Tibial nerve (tissue), 4 donors: ENCODE measurements at regions not wholly inside any gene's neighbourhood (a gene's known extent, or its start where the extent isn't known, plus 50 kb on each side); places are given as distances from the start of the nearest gene placed in this dataset.

ENCODE experiments used
- DNase-seq, 2 donors: peaks; one replicate each; pipeline ENCODE4 v3.0.0-alpha.2; 2019; ENCODE audit warnings: low spot score in 2 of 2
- H3K27ac ChIP-seq, 4 donors: fragments of 200-600 bp; sonication (generic) in 3 of 4; one replicate each; pipeline ENCODE4 v1.5.1; 2017 to 2019; ENCODE audit warnings: mild to moderate bottlenecking in 1 of 4
- H3K27me3 ChIP-seq, 2 donors: fragments of 200-600 bp; sonication (generic) in 1 of 2; one replicate each; pipeline versions ENCODE4 v1.5.1 to v1.6.0; 2017 to 2019
- H3K36me3 ChIP-seq, 3 donors: fragments of 200-600 bp; sonication (generic); one replicate each; pipeline ENCODE4 v1.5.1; 2018 to 2019
- H3K4me1 ChIP-seq, 4 donors: fragments of 200-600 bp; sonication (generic) in 3 of 4; one replicate each; pipeline ENCODE4 v1.5.1; 2017 to 2019
- H3K4me3 ChIP-seq, 4 donors: fragments of 200-600 bp; sonication (generic) in 3 of 4; one replicate each; pipeline ENCODE4 v1.5.1; 2017 to 2019; ENCODE audit warnings: mild to moderate bottlenecking in 1 of 4, moderate library complexity in 1 of 4
- H3K9me3 ChIP-seq, 4 donors: fragments of 200-600 bp; sonication (generic) in 3 of 4; one replicate each; pipeline ENCODE4 v1.5.1; 2017 to 2019
- EP300 ChIP-seq, 2 donors: sonication (generic); formaldehyde crosslinking; IDR thresholded peaks; one replicate each; pipeline ENCODE4 v1.6.1; 2017; ENCODE audit warnings: antibody characterized with exemption in 2 of 2, mild to moderate bottlenecking in 1 of 2
- POLR2A ChIP-seq, 2 donors: fragments of 450-650 bp; IDR thresholded peaks; one replicate each; pipeline ENCODE4 v1.6.1; 2017; ENCODE audit warnings: antibody characterized with exemption in 2 of 2, mild to moderate bottlenecking in 2 of 2, moderate library complexity in 2 of 2
- WGBS, 2 donors: methylation state at CpG; one replicate each; pipeline ENCODE4 v1.1.5; 2018; 5-methylcytosine and 5-hydroxymethylcytosine counted together
- TF ChIP-seq, protein P1 (sequence below), 5 experiments: fragments of 200-600 bp in 3 of 5; fragments of 450-650 bp in 2 of 5; sonication (generic) in 3 of 5; IDR thresholded peaks; one replicate each; pipeline ENCODE4 v1.5.1; 2016 to 2019; ENCODE audit warnings: antibody characterized with exemption in 5 of 5, mild to moderate bottlenecking in 3 of 5, moderate library complexity in 2 of 5

DNA sequence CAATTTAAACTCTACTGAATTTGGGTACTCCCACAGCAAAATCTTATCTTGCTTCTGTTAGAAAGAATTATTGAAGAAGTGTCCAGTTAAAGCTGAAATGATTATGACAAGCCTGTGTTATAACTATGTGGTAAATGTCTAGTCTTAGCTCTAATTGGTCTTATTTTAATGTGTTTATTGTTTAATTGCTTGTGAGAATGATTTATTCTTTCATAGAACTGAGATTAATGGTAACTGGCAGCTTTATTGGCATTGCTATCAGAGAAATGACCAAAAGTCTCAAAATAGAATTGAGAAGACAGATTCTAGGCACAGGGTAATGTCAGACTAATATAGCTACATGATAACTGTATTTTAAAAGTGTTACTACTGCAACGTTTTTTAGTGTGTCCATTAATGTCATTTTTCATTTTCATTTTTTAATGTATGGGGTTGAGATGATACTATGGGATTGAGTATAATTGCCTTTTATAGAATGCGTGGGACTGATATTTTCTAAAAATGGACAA, 458.7 kb downstream of the AEBP2 start:
- H3K4me3 ChIP-seq, result no peak overlapping the region
- TF ChIP-seq EP300 (IDR thresholded peaks at IDR 0.05) (no peak), POLR2A (IDR thresholded peaks at IDR 0.05) (no peak)
- TF ChIP-seq, protein P1, sequence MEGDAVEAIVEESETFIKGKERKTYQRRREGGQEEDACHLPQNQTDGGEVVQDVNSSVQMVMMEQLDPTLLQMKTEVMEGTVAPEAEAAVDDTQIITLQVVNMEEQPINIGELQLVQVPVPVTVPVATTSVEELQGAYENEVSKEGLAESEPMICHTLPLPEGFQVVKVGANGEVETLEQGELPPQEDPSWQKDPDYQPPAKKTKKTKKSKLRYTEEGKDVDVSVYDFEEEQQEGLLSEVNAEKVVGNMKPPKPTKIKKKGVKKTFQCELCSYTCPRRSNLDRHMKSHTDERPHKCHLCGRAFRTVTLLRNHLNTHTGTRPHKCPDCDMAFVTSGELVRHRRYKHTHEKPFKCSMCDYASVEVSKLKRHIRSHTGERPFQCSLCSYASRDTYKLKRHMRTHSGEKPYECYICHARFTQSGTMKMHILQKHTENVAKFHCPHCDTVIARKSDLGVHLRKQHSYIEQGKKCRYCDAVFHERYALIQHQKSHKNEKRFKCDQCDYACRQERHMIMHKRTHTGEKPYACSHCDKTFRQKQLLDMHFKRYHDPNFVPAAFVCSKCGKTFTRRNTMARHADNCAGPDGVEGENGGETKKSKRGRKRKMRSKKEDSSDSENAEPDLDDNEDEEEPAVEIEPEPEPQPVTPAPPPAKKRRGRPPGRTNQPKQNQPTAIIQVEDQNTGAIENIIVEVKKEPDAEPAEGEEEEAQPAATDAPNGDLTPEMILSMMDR (IDR thresholded peaks at IDR 0.05), result no peak
- DNase-seq, result no peak
- no peaks in the 10 kb centered on the region for H3K27me3 ChIP-seq
- WGBS, 2 donors, result 77 to 84% methylated on average over 2 of the region's 2 CpGs
- H3K4me1 ChIP-seq, result no peaks in the 10 kb centered on the region
- no peaks in the 10 kb centered on the region for H3K36me3 ChIP-seq
- H3K27ac ChIP-seq, result no peak overlapping the region
- peaks cover 0 to 4% (median 0%) of the 10 kb centered on the region in 4 donors for H3K9me3 ChIP-seq

- Histone ChIP-seq H3K36me3 (no peaks in the 10 kb centered on the region), H3K4me3 (no peak overlapping the region), H3K4me1 (no peaks in the 10 kb centered on the region), H3K27ac (no peak overlapping the region), H3K9me3 (peaks cover 0 to 4% (median 0%) of the 10 kb centered on the region in 4 donors), H3K27me3 (no peaks in the 10 kb centered on the region)
- TF ChIP-seq EP300 (IDR thresholded peaks at IDR 0.05), result no peak
- TF ChIP-seq, protein P1 (IDR thresholded peaks at IDR 0.05), result no peak
- no peak for TF ChIP-seq POLR2A (IDR thresholded peaks at IDR 0.05)
- no peak for DNase-seq
- WGBS, 2 donors, result 89 to 94% methylated on average over 1 of the region's 1 CpG
Measured at GRCh38 chr12:19901841-19902240, 462.5 kb downstream of the AEBP2 start.

- Histone ChIP-seq H3K36me3 (no peaks in the 10 kb centered on the region), H3K4me3 (no peak overlapping the region), H3K27me3 (no peaks in the 10 kb centered on the region), H3K9me3 (no peaks in the 10 kb centered on the region), H3K27ac (no peak overlapping the region), H3K4me1 (no peaks in the 10 kb centered on the region)
- 35 to 44% methylated on average over 1 of the region's 1 CpG for WGBS, 2 donors
- DNase-seq, result no peak
- TF ChIP-seq POLR2A (IDR thresholded peaks at IDR 0.05) (no peak), EP300 (IDR thresholded peaks at IDR 0.05) (no peak)
- TF ChIP-seq, protein P1 (IDR thresholded peaks at IDR 0.05), result no peak
Measured at GRCh38 chr12:19904819-19905218, 463.5 kb upstream of the PDE3A start.

DNA sequence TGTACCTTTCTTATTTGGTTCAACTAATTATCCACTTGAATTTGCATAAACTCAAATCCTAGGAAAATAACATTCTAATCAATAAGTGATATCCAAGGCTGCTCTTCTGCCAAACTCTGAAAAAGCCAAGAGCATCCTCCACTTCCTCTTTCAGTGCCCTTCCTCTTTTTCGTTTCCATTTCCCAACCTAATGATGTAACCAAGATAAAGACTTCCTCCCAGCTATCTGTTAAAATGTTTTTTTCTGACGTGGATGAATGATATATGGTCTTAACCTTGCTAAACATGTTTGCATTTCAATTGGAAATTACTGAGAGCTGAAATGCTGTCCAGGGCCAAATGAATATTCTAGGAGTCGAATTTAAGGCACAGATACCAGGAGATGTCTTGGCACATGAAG, 459.5 kb upstream of the PDE3A start:
- DNase-seq, result no peak
- TF ChIP-seq POLR2A (IDR thresholded peaks at IDR 0.05) (no peak), EP300 (IDR thresholded peaks at IDR 0.05) (peak in 1 of 2 donors; percentile 46)
- TF ChIP-seq, protein P1 (IDR thresholded peaks at IDR 0.05), result no peak
- no peaks in the 10 kb centered on the region for H3K27me3 ChIP-seq
- WGBS, 2 donors, result 58% methylated on average over 3 of the region's 3 CpGs
- H3K9me3 ChIP-seq, result no peaks in the 10 kb centered on the region
- H3K4me3 ChIP-seq, result no peak overlapping the region
- H3K36me3 ChIP-seq, result no peaks in the 10 kb centered on the region
- no peak overlapping the region for H3K27ac ChIP-seq
- no peaks in the 10 kb centered on the region for H3K4me1 ChIP-seq

GRCh38 chr12:19909418-19909817, 458.9 kb upstream of the PDE3A start:
- no peaks in the 10 kb centered on the region for H3K9me3 ChIP-seq
- H3K27ac ChIP-seq, result no peak overlapping the region
- 36 to 43% methylated on average over 2 of the region's 2 CpGs for WGBS, 2 donors
- H3K36me3 ChIP-seq, result no peaks in the 10 kb centered on the region
- TF ChIP-seq POLR2A (IDR thresholded peaks at IDR 0.05) (no peak), EP300 (IDR thresholded peaks at IDR 0.05) (no peak)
- TF ChIP-seq, protein P1 (IDR thresholded peaks at IDR 0.05), result no peak
- DNase-seq, result no peak
- H3K4me1 ChIP-seq, result no peaks in the 10 kb centered on the region
- H3K27me3 ChIP-seq, result no peaks in the 10 kb centered on the region
- no peak overlapping the region for H3K4me3 ChIP-seq
